ENCODE measurements at regions not wholly inside any gene's neighbourhood (a gene's known extent, or its start where the extent isn't known, plus 50 kb on each side); places are given as distances from the start of the nearest gene placed in this dataset.
"Not testable (repeated sequence)": the region's sequence is repeated elsewhere in the genome, so short reads cannot be mapped to it uniquely, and the experiment has no call there.

- Histone ChIP-seq H3K4me3 (ENCODE audit: low read depth, low read length) (no peak overlapping the region), H3K4me1 (ENCODE audit: control insufficient read depth, insufficient read depth, low read length) (0 out of 2 replicates have a peak, but pooled peaks cover 7% of the 10 kb centered on the region)
These were observed 136.4 kb upstream of the SALL4 start for GRCh38 chr20:51938559-51939258.

GRCh38 chr20:51937779-51938178 is 135.5 kb upstream of the SALL4 start:
- Histone ChIP-seq H3K27me3 (ENCODE audit: control insufficient read depth, insufficient read depth, low read length) (no peaks in the 10 kb centered on the region), H3K27ac (ENCODE audit: low read depth, low read length) (no peak overlapping the region), H3K4me3 (ENCODE audit: low read depth, low read length) (no peak overlapping the region), H3K9ac (ENCODE audit: low read depth, low read length) (no peak overlapping the region), H3K4me1 (ENCODE audit: control insufficient read depth, insufficient read depth, low read length) (0 out of 2 replicates have a peak, but pooled peaks cover 7% of the 10 kb centered on the region), H3K36me3 (ENCODE audit: control insufficient read depth, insufficient read depth, low read length) (no peaks in the 10 kb centered on the region), H3K9me3 (ENCODE audit: control insufficient read depth, insufficient read depth, low read length) (no peaks in the 10 kb centered on the region)

More at GRCh38 chr20:51938559-51939258, 136.4 kb upstream of the SALL4 start:
- H3K9me3 ChIP-seq (ENCODE audit: control insufficient read depth, insufficient read depth, low read length): no peaks in the 10 kb centered on the region
- no peak overlapping the region for H3K9ac ChIP-seq (ENCODE audit: low read depth, low read length)
- H3K27me3 ChIP-seq (ENCODE audit: control insufficient read depth, insufficient read depth, low read length): no peaks in the 10 kb centered on the region
- no peaks in the 10 kb centered on the region for H3K36me3 ChIP-seq (ENCODE audit: control insufficient read depth, insufficient read depth, low read length)
- H3K27ac ChIP-seq (ENCODE audit: low read depth, low read length): no peak overlapping the region

- H3K36me3 ChIP-seq (ENCODE audit: control insufficient read depth, insufficient read depth, low read length): no peaks in the 10 kb centered on the region
- no peaks in the 10 kb centered on the region for H3K27me3 ChIP-seq (ENCODE audit: control insufficient read depth, insufficient read depth, low read length)
- H3K9me3 ChIP-seq (ENCODE audit: control insufficient read depth, insufficient read depth, low read length): no peaks in the 10 kb centered on the region
- H3K27ac ChIP-seq (ENCODE audit: low read depth, low read length): no peak overlapping the region
- H3K4me1 ChIP-seq (ENCODE audit: control insufficient read depth, insufficient read depth, low read length): 0 out of 2 replicates have a peak, but pooled peaks cover 7% of the 10 kb centered on the region
- H3K4me3 ChIP-seq (ENCODE audit: low read depth, low read length): no peak overlapping the region
- H3K9ac ChIP-seq (ENCODE audit: low read depth, low read length): no peak overlapping the region
These were observed 134.1 kb upstream of the SALL4 start for GRCh38 chr20:51936377-51936776.

- no peak overlapping the region for H3K4me3 ChIP-seq (ENCODE audit: low read depth, low read length)
- 0 out of 2 replicates have a peak, but pooled peaks cover 7% of the 10 kb centered on the region for H3K4me1 ChIP-seq (ENCODE audit: control insufficient read depth, insufficient read depth, low read length)
- H3K36me3 ChIP-seq (ENCODE audit: control insufficient read depth, insufficient read depth, low read length): no peaks in the 10 kb centered on the region
- no peaks in the 10 kb centered on the region for H3K9me3 ChIP-seq (ENCODE audit: control insufficient read depth, insufficient read depth, low read length)
- H3K9ac ChIP-seq (ENCODE audit: low read depth, low read length): no peak overlapping the region
- H3K27me3 ChIP-seq (ENCODE audit: control insufficient read depth, insufficient read depth, low read length): no peaks in the 10 kb centered on the region
- no peak overlapping the region for H3K27ac ChIP-seq (ENCODE audit: low read depth, low read length)
These were observed 132.7 kb upstream of the SALL4 start for GRCh38 chr20:51935003-51935358.

- H3K9ac ChIP-seq (ENCODE audit: low read depth, low read length): no peak overlapping the region
These were observed 132.1 kb upstream of the SALL4 start for GRCh38 chr20:51934301-51935002.

GRCh38 chr20:51931371-51931781 is 129.1 kb upstream of the SALL4 start:
- H3K4me3 ChIP-seq (ENCODE audit: low read depth, low read length): no peak overlapping the region
- no peaks in the 10 kb centered on the region for H3K27me3 ChIP-seq (ENCODE audit: control insufficient read depth, insufficient read depth, low read length)
- H3K4me1 ChIP-seq (ENCODE audit: control insufficient read depth, insufficient read depth, low read length): 0 out of 2 replicates have a peak, but pooled peaks cover 7% of the 10 kb centered on the region
- H3K9me3 ChIP-seq (ENCODE audit: control insufficient read depth, insufficient read depth, low read length): no peaks in the 10 kb centered on the region
- H3K9ac ChIP-seq (ENCODE audit: low read depth, low read length): no peak overlapping the region
- no peaks in the 10 kb centered on the region for H3K36me3 ChIP-seq (ENCODE audit: control insufficient read depth, insufficient read depth, low read length)
- H3K27ac ChIP-seq (ENCODE audit: low read depth, low read length): no peak overlapping the region

More at GRCh38 chr20:51934301-51935002, 132.1 kb upstream of the SALL4 start:
- H3K4me1 ChIP-seq (ENCODE audit: control insufficient read depth, insufficient read depth, low read length): 0 out of 2 replicates have a peak, but pooled peaks cover 7% of the 10 kb centered on the region
- no peak overlapping the region for H3K27ac ChIP-seq (ENCODE audit: low read depth, low read length)
- no peak overlapping the region for H3K4me3 ChIP-seq (ENCODE audit: low read depth, low read length)
- no peaks in the 10 kb centered on the region for H3K36me3 ChIP-seq (ENCODE audit: control insufficient read depth, insufficient read depth, low read length)
- H3K9me3 ChIP-seq (ENCODE audit: control insufficient read depth, insufficient read depth, low read length): no peaks in the 10 kb centered on the region
- no peaks in the 10 kb centered on the region for H3K27me3 ChIP-seq (ENCODE audit: control insufficient read depth, insufficient read depth, low read length)

GRCh38 chr20:51930775-51931174 is 128.5 kb upstream of the SALL4 start:
- Histone ChIP-seq H3K9ac (ENCODE audit: low read depth, low read length) (no peak overlapping the region), H3K27me3 (ENCODE audit: control insufficient read depth, insufficient read depth, low read length) (no peaks in the 10 kb centered on the region), H3K9me3 (ENCODE audit: control insufficient read depth, insufficient read depth, low read length) (no peaks in the 10 kb centered on the region), H3K4me3 (ENCODE audit: low read depth, low read length) (no peak overlapping the region), H3K4me1 (ENCODE audit: control insufficient read depth, insufficient read depth, low read length) (0 out of 2 replicates have a peak, but pooled peaks cover 7% of the 10 kb centered on the region), H3K36me3 (ENCODE audit: control insufficient read depth, insufficient read depth, low read length) (no peaks in the 10 kb centered on the region), H3K27ac (ENCODE audit: low read depth, low read length) (no peak overlapping the region)

- no peak overlapping the region for H3K9ac ChIP-seq (ENCODE audit: low read depth, low read length)
- H3K27me3 ChIP-seq (ENCODE audit: control insufficient read depth, insufficient read depth, low read length): no peaks in the 10 kb centered on the region
- no peaks in the 10 kb centered on the region for H3K9me3 ChIP-seq (ENCODE audit: control insufficient read depth, insufficient read depth, low read length)
- H3K4me3 ChIP-seq (ENCODE audit: low read depth, low read length): no peak overlapping the region
- no peaks in the 10 kb centered on the region for H3K4me1 ChIP-seq (ENCODE audit: control insufficient read depth, insufficient read depth, low read length)
- no peak overlapping the region for H3K27ac ChIP-seq (ENCODE audit: low read depth, low read length)
- no peaks in the 10 kb centered on the region for H3K36me3 ChIP-seq (ENCODE audit: control insufficient read depth, insufficient read depth, low read length)
These were observed 126.6 kb upstream of the SALL4 start for GRCh38 chr20:51928931-51929330.

GRCh38 chr20:51927970-51928369 is 125.6 kb upstream of the SALL4 start:
- H3K4me1 ChIP-seq (ENCODE audit: control insufficient read depth, insufficient read depth, low read length); H3K36me3 ChIP-seq (ENCODE audit: control insufficient read depth, insufficient read depth, low read length): not testable (repeated sequence)

GRCh38 chr20:51926670-51927305 is 124.5 kb upstream of the SALL4 start:
- no peaks in the 10 kb centered on the region for H3K27me3 ChIP-seq (ENCODE audit: control insufficient read depth, insufficient read depth, low read length)
- no peaks in the 10 kb centered on the region for H3K9me3 ChIP-seq (ENCODE audit: control insufficient read depth, insufficient read depth, low read length)
- H3K27ac ChIP-seq (ENCODE audit: low read depth, low read length): no peak overlapping the region
- H3K9ac ChIP-seq (ENCODE audit: low read depth, low read length): no peak overlapping the region
- no peaks in the 10 kb centered on the region for H3K36me3 ChIP-seq (ENCODE audit: control insufficient read depth, insufficient read depth, low read length)
- H3K4me1 ChIP-seq (ENCODE audit: control insufficient read depth, insufficient read depth, low read length): no peaks in the 10 kb centered on the region
- no peak overlapping the region for H3K4me3 ChIP-seq (ENCODE audit: low read depth, low read length)

More at GRCh38 chr20:51927970-51928369, 125.6 kb upstream of the SALL4 start:
- H3K9me3 ChIP-seq (ENCODE audit: control insufficient read depth, insufficient read depth, low read length); H3K27me3 ChIP-seq (ENCODE audit: control insufficient read depth, insufficient read depth, low read length); H3K9ac ChIP-seq (ENCODE audit: low read depth, low read length); H3K27ac ChIP-seq (ENCODE audit: low read depth, low read length); H3K4me3 ChIP-seq (ENCODE audit: low read depth, low read length): not testable (repeated sequence)

- no peaks in the 10 kb centered on the region for H3K27me3 ChIP-seq (ENCODE audit: control insufficient read depth, insufficient read depth, low read length)
- no peak overlapping the region for H3K27ac ChIP-seq (ENCODE audit: low read depth, low read length)
- H3K9ac ChIP-seq (ENCODE audit: low read depth, low read length): no peak overlapping the region
- H3K9me3 ChIP-seq (ENCODE audit: control insufficient read depth, insufficient read depth, low read length): no peaks in the 10 kb centered on the region
- peaks cover 3% of the 10 kb centered on the region; the same call in 1 of the 2 replicates for H3K4me1 ChIP-seq (ENCODE audit: control insufficient read depth, insufficient read depth, low read length)
- H3K4me3 ChIP-seq (ENCODE audit: low read depth, low read length): no peak overlapping the region
- no peaks in the 10 kb centered on the region for H3K36me3 ChIP-seq (ENCODE audit: control insufficient read depth, insufficient read depth, low read length)
These were observed 122.2 kb upstream of the SALL4 start for GRCh38 chr20:51924509-51924908.
